Type B pancreatic cell (in vitro differentiated cells): ENCODE measurements at regions not wholly inside any gene's neighbourhood (a gene's known extent, or its start where the extent isn't known, plus 50 kb on each side); places are given as distances from the start of the nearest gene placed in this dataset.

Experiments
- DNase-seq: peaks from one replicate; pipeline ENCODE4 v3.0.0; 2021; ENCODE audit warnings: mixed read lengths; ENCODE audit not compliant: unreplicated experiment; ENCODE audit errors: extremely low spot score
- H3K27ac Mint-ChIP-seq: 2 replicates; pipeline ENCODE4 v1.8.0; 2021; ENCODE audit warnings: mild to moderate bottlenecking, mixed read lengths
- H3K27me3 Mint-ChIP-seq: 2 replicates; pipeline ENCODE4 v1.8.0; 2021; ENCODE audit warnings: mixed read lengths
- H3K36me3 Mint-ChIP-seq: 2 replicates; pipeline ENCODE4 v1.8.0; 2021; ENCODE audit warnings: mixed read lengths
- H3K4me1 Mint-ChIP-seq: one replicate; pipeline ENCODE4 v1.8.0; 2021; ENCODE audit warnings: mixed read lengths; ENCODE audit not compliant: unreplicated experiment
- H3K4me3 Mint-ChIP-seq: 2 replicates; pipeline ENCODE4 v1.8.0; 2021; ENCODE audit warnings: mild to moderate bottlenecking, mixed read lengths
- H3K9me3 Mint-ChIP-seq: 2 replicates; pipeline ENCODE4 v1.8.0; 2021; ENCODE audit warnings: mixed read lengths
- TF ChIP-seq, protein P1 (sequence below): fragments of 200-600 bp; sonication (generic); conservative IDR thresholded peaks from 2 replicates; pipeline ENCODE4 v1.5.0; 2021; ENCODE audit warnings: antibody characterized with exemption, mild to moderate bottlenecking

DNA sequence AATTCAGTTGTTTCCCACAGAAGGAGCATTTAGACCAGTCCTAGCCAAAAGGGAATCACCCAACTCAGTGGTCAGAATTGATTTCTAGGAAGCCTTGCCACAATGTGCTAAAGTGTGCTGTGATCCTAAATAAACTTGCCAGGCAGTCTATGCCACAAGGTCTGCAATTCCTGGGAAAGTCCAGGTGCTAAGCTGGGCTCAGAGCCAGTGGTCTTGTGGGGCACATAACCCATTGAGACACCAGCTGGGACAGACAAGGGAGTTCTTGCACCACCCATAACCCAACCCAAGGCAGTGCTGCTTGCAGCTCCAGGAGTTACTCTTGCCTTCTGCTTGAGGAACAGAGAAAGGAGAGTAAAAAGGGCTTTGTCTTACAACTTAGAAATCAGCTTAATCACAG lies 489.5 kb upstream of the SPRY2 start:
- TF ChIP-seq, protein P1, sequence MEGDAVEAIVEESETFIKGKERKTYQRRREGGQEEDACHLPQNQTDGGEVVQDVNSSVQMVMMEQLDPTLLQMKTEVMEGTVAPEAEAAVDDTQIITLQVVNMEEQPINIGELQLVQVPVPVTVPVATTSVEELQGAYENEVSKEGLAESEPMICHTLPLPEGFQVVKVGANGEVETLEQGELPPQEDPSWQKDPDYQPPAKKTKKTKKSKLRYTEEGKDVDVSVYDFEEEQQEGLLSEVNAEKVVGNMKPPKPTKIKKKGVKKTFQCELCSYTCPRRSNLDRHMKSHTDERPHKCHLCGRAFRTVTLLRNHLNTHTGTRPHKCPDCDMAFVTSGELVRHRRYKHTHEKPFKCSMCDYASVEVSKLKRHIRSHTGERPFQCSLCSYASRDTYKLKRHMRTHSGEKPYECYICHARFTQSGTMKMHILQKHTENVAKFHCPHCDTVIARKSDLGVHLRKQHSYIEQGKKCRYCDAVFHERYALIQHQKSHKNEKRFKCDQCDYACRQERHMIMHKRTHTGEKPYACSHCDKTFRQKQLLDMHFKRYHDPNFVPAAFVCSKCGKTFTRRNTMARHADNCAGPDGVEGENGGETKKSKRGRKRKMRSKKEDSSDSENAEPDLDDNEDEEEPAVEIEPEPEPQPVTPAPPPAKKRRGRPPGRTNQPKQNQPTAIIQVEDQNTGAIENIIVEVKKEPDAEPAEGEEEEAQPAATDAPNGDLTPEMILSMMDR = no peak
- Mint-ChIP-seq H3K27me3 (no peaks in the 10 kb centered on the region), H3K36me3 (no peaks in the 10 kb centered on the region), H3K27ac (no peak overlapping the region), H3K4me1 (no peaks in the 10 kb centered on the region), H3K9me3 (peaks cover 14% of the 10 kb centered on the region), H3K4me3 (no peak overlapping the region)
- no peak for DNase-seq

DNA sequence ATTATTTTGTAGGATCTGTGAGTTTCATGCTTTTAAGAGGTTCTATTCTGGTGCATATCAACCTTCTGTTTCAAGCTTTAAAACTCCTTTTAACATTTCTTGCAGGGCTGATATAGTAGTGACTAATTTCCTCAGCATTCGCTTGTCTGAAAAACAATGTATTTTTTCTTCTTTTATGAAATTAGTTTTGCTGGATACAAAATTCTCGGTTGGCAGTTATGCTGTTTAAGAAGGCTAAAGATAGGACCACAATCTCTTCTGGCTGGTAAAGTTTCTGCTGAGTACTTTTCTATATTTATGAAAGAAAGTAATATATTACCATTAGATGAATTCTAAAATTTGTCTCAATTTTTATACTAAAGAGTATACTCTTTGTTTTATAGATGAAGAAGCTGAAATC lies 487.8 kb upstream of the SPRY2 start:
- Mint-ChIP-seq H3K27ac (no peak overlapping the region), H3K36me3 (no peaks in the 10 kb centered on the region), H3K9me3 (peaks cover 14% of the 10 kb centered on the region), H3K4me3 (no peak overlapping the region), H3K4me1 (peaks cover 5% of the 10 kb centered on the region), H3K27me3 (no peaks in the 10 kb centered on the region)
- DNase-seq = no peak
- TF ChIP-seq, protein P1 = no peak

DNA sequence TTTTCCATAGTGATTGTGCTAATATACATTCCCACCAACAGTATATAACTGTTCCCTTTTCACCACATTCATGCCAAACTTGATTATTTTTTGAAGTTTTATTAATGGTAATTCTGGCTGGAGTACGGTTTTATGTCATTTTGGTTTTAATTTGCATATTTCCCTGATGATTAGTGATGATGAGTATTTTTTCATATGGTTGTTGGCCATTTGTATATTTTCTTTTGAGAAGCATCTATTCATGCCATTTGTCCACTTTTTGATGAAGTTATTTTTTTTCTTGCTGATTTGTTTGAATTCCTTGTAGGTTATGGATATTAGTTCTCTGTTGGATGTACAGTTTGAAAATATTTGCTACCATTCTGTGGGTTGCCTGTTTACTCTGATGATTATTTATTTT lies 484.4 kb upstream of the SPRY2 start:
- TF ChIP-seq, protein P1 = no peak
- Mint-ChIP-seq H3K27ac (no peak overlapping the region), H3K9me3 (peaks cover 7% of the 10 kb centered on the region), H3K27me3 (no peaks in the 10 kb centered on the region), H3K4me1 (peaks cover 9% of the 10 kb centered on the region), H3K36me3 (no peaks in the 10 kb centered on the region), H3K4me3 (no peak overlapping the region)
- no peak for DNase-seq

DNA sequence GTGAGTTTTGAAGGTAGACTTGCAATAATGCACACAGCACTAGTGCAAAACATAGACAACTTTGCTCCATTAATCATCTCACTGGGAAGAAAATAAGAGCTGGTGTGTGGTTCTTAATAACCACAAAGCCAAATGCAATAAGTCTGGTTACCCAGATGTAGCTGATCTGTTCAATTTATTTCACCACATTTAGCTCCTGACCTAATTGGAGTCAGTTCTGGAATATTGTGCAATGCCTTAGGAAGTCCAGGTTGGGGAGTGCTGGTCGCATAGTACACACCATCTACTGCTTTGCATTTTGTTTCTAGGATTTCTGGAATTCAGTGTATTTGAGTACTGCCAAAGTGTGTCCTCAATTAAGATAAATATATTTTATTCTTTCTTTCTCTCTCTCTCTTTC lies 483.3 kb upstream of the SPRY2 start:
- Mint-ChIP-seq H3K4me3 (no peak overlapping the region), H3K4me1 (peaks cover 9% of the 10 kb centered on the region), H3K27ac (no peak overlapping the region), H3K9me3 (peaks cover 7% of the 10 kb centered on the region), H3K36me3 (no peaks in the 10 kb centered on the region), H3K27me3 (no peaks in the 10 kb centered on the region)
- no peak for DNase-seq
- TF ChIP-seq, protein P1 = no peak

DNA sequence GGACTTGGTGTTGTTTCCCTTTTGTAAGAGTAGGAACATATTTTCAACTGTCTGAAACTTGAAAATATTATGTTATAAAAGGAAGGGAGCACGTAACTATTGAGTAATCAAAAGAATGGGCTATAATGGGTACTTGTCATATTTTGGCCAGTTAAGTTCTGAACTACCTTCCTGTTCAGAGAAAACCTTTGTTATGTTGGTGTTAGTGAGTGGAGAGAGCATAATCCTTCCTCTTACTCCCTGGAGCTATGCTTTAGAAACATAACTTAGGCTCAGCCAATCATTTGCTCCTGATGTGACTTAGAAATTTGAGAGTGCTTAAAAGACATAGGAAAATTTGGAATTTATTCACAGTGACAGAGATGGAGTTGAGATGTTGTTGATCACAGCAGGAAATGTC lies 482.5 kb upstream of the SPRY2 start:
- Mint-ChIP-seq H3K27ac (no peak overlapping the region), H3K36me3 (no peaks in the 10 kb centered on the region), H3K27me3 (no peaks in the 10 kb centered on the region), H3K4me1 (peaks cover 9% of the 10 kb centered on the region), H3K4me3 (no peak overlapping the region), H3K9me3 (peaks cover 7% of the 10 kb centered on the region)
- no peak for DNase-seq
- TF ChIP-seq, protein P1 = no peak

DNA sequence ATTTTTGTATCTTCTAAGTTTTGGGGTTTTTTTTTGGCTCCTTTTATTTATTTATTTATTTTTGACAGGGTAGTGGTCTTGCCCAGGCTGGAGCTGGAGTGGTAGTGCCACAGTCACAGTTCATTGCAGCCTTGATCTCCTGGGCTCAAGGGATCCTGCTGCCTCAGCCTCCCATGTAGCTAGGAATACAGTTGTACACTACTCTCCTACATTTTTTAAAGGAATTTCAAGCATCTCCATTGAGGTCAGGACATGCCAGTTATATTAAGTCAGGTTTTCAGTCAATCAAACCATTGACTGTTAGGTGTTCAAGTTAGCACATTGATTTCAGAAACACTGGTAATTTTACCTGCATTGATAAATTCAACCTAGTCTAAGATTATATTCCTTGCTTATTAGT lies 480.5 kb upstream of the SPRY2 start:
- Mint-ChIP-seq H3K27me3 (no peaks in the 10 kb centered on the region), H3K4me3 (no peak overlapping the region), H3K36me3 (no peaks in the 10 kb centered on the region), H3K4me1 (peaks cover 9% of the 10 kb centered on the region), H3K27ac (no peak overlapping the region), H3K9me3 (peaks cover 4% of the 10 kb centered on the region)
- DNase-seq = no peak
- TF ChIP-seq, protein P1 = no peak
